GM04503 (cell line): ENCODE measurements at regions not wholly inside any gene's neighbourhood (a gene's known extent, or its start where the extent isn't known, plus 50 kb on each side); places are given as distances from the start of the nearest gene placed in this dataset.
"Not testable (repeated sequence)": the region's sequence is repeated elsewhere in the genome, so short reads cannot be mapped to it uniquely, and the experiment has no call there.

Source experiments
- DNase-seq: peaks from one replicate; pipeline ENCODE4 v3.0.0-alpha.2; 2012; ENCODE audit warnings: low read depth

GRCh38 chr17:52895272-52895671 is 736.8 kb upstream of the CA10 start:
- DNase-seq, result no peak

DNA sequence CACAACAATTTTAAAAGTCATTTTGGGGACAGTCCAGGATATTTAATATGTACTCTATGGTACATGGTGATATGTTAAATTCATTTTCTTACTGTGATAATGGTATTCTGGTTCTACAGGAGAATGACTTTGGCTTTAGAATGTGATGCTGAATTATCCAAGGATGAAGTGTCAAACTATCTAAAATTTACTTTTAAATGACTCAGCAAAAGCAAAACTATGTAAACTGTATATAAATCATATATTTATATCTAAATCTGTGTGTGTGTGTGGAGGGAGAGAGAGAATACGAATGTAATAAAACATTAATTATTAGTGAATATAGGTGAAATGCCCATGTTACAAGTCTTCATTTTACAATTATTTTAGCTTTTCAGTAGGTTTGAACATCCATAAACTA is 733.8 kb upstream of the CA10 start:
- DNase-seq, result no peak

DNA sequence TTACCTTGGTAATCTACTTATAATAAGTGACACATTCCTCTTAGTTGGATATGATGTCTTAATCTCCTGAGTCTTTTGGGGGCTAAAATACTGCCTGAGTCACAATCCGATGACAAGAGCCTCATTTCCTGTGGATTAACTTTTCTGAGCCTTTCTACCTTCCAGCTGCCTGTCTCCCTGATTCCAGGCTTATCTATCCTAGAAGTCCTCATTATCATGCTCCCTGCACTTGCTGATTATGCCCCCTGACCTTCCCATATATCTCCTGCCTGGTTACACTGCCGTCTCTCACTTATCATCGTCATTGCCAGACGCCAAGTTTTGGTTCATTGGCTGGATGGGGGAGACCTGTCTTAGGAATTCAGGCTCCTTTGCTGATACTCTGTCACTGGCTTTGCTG is 727.4 kb upstream of the CA10 start:
- no peak for DNase-seq

DNA sequence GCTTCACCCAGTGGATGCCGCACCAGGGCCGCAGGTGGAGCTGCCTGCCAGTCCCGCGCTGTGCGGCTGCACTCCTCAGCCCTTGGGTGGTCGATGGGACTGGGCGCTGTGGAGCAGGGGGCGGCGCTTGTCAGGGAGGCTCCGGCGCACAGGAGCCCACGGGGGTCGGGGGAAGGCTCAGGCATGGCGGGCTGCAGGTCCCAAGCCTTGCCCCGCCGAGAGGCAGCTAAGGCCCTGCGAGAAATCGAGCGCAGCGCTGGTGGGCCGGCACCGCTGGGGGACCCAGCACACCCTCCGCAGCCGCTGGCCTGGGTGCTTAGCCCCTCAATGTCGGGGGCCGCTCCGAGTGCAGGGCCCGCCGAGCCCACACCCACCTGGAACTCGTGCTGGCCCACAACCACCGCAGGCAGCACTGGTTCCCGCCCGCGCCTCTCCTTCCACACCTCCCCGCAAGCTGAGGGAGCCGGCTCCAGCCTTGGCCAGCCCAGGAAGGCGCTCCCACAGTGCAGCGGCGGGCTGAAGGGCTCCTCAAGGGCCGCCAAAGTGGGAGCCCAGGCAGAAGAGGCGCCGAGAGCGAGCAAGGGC is 725.5 kb upstream of the CA10 start:
- DNase-seq, result not testable (repeated sequence)

- not testable (repeated sequence) for DNase-seq
These were observed 688.3 kb upstream of the CA10 start for GRCh38 chr17:52846767-52847166.

- DNase-seq, result no peak
These were observed 683.5 kb upstream of the CA10 start for GRCh38 chr17:52841971-52842370.

DNA sequence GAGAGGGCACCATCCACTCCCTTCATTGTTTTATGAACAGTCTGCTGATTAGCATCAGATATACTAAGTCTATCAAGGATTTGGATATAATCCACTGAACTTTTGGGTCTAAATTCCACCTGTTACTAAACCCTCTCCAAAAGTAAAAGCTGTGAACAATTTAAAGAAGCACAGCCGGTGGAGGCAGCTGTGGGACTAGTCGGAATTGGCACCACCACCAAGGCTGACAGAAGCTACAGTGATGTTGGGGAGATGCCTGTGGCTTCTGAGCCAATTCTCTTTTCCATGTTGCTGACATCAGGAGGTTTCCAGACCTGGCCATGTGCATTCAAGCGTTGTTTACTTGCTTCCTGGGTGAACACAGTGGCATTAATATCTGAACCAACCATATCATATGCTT is 679.0 kb upstream of the CA10 start:
- no peak for DNase-seq

GRCh38 chr17:52831536-52831935 is 673.0 kb upstream of the CA10 start:
- no peak for DNase-seq

DNA sequence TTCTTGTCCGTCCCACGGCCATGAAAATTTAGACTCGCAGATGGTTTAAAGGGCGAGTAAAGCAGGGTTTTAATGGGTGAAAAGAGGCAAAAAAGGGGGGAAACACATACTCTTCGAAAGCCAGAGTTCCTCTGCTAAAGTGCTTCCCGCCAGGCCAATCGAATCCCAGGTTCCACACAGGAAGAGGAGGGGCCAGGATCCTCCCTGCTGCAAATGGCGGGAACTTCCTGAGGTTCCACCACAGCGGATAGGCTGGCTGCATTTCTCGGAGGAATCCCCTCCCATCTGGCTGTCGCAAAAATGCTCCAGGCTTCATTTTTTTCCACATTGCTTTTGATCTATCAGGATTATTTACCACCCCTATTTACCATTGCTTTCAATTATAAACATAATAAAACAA is 670.1 kb upstream of the CA10 start:
- DNase-seq, result no peak

- DNase-seq, result no peak
These were observed 669.0 kb upstream of the CA10 start for GRCh38 chr17:52827526-52827925.

DNA sequence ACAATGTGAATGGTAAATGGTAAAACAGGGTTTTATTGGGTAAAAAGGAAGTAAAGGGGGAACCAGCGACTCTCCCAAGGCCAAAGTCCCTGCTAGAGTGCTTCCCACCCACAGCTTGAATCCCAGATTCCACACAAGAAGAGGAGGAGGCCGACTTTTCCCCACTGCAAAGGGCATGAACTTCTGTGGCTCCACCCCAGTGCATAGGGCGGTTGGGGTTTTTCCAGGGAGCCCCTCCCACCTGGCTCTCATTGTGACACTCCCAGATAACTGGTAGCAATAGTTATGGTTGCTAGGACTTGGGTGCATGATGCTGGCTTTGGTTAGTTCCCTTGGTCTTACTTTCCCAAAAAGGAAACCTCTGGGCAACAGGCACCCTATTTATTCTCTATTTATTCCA is 666.0 kb upstream of the CA10 start:
- no peak for DNase-seq

- DNase-seq, result no peak
These were observed 664.6 kb upstream of the CA10 start for GRCh38 chr17:52823155-52823554.

DNA sequence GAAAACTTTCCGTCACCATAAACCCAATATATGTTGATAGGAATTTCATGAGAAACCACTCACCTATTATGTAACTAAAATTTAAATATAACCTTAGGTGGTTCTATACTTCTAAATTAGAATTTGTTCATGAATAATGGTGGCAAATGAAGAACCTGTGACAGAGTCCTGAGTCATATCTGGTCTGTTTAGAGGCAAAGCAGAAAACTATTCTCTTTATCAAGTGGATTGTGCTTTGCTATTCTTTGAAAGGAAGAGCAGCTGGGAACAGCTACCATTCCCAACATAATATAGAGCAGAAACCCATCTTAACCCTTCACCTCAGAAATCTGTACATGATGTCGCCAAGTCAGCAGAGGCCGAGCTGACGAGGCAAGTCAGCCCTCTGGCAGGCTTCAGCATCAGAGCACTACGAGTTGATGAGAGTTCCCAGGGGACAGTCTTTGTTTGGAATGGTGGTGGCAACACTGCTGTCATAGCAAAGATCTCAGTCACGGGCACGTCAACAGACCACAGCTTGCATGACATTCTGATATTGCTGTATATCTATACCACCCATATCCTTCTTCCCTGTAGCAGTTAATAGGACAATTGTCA is 631.9 kb upstream of the CA10 start:
- no peak for DNase-seq

GRCh38 chr17:52789829-52790228 is 631.3 kb upstream of the CA10 start:
- no peak for DNase-seq

DNA sequence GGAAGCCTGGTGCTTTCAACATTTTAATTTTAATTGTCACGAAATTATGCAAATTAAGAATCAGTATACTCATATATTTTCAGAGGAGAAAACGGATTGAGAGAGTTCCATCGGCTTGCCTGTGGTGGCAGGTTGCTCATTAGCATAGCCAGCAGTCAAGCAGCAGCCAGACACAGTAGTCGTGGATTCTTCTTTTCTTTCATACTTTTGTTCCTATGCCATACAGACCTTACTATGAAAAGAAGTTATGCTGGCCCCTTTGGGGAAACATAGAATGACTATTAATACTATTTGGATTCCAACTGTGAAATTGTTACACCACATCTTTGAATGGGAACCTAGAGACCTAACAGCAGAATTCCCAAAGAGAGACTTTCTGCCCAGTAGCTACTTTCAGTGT is 617.7 kb upstream of the CA10 start:
- no peak for DNase-seq

- no peak for DNase-seq
These were observed 604.3 kb upstream of the CA10 start for GRCh38 chr17:52762794-52763167.

- DNase-seq, result no peak
These were observed 603.8 kb upstream of the CA10 start for GRCh38 chr17:52762147-52762793.

GRCh38 chr17:52759864-52760263 is 601.4 kb upstream of the CA10 start:
- no peak for DNase-seq

DNA sequence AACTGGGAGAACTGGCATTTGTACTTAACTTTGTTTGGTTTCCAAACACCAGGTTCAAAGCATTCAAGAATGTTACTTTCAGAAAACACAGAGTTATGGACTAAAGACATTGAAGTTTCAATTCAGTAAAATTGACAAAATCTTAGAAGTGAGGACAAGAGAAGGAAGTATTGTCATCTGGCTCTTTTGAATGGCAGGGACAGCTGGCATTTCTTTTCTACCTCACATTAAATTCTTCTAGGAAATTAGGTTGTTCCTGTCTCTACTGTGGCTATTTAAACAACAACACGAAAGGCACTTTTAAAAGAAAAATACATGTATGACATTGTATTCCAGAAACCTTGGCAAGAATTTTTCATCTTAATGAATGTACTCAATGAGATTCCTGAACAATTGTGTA is 600.0 kb upstream of the CA10 start:
- DNase-seq, result no peak

DNA sequence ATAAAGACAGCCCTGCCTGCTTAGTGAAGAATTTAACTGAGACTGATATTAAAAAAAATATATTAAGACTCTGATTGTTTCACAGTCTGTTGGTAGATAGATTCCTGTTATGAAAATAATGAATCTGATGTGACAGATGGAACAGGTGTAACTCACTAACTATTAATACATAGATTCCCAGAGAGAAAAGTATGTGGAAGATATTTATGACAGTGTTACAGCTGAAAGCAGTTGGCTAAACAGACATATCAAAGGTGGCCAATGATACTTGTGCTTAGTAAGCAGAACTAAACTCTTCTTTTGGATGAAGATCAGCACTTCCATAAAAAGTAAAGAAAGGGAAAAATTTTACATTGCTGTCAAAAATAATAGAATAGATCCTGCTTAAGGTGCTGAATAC is 598.2 kb upstream of the CA10 start:
- no peak for DNase-seq

DNA sequence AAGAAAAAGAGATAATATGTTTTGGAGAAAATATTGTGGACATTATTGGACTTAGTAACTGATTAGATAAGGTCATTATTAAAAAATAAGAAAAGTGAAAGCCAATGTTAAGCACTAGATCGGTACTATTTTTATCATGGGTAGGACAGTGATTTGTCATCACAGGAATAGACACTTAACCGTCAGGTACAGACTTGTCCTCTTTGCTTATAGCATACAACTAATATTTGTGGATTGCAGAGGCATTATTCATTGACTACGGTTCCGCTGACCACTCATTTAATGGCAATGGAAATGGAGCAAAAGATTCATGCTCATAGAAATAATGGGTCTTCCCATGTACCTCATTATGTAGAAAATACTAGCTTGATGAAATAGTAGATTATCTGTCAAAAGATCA is 596.3 kb upstream of the CA10 start:
- no peak for DNase-seq

- DNase-seq, result no peak
These were observed 592.5 kb upstream of the CA10 start for GRCh38 chr17:52751051-52751450.

DNA sequence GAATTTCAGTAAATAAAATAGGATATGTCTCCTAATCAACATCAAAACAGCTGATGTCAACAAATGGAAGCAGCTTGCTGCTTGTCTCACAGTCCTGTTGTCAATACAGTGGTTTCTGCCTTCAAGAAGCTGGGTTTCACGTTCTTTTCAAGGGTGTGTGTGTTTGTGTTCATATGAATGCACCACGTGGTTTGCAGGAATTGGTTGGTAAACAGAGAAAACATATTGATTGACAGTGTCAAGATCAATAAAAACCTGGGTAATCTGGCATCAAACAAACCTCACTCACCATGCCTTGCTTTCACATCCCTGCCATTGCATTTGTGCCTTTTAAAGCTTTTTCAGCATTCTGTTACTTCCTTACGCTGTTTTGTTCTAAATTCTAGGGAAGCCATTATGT is 585.7 kb upstream of the CA10 start:
- no peak for DNase-seq

DNA sequence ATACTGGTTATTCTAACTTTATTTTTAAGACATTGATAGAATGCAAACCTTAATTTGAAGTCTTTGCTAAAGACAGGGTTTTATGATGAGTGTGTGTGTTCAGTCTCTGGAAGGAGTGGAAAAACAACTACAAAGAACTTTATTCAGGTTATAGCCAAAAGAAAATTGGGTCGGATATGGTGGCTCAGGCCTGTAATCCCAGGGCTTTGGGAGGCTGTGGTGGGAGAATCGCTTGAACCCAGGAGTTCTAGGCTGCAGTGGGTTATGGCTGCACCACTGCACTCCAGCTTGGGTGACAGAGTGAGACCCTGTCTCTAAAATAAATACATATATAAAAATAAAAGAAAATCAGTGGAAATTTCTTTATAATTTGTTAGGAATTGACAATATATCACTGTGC is 581.5 kb upstream of the CA10 start:
- no peak for DNase-seq
